H9 (cell line): ENCODE measurements at regions not wholly inside any gene's neighbourhood (a gene's known extent, or its start where the extent isn't known, plus 50 kb on each side); places are given as distances from the start of the nearest gene placed in this dataset.

Experiments used
- DNase-seq: peaks from one replicate; pipeline ENCODE4 v3.0.0-alpha.2; 2017
- H2AFZ ChIP-seq: one replicate; pipeline ENCODE4 v1.6.1; 2013; ENCODE audit warnings: mild to moderate bottlenecking, low read length, control low read depth, moderate library complexity
- H2AK5ac ChIP-seq: 2 replicates; pipeline ENCODE4 v1.6.1; 2013; ENCODE audit warnings: low read length, control low read depth, mixed read lengths; ENCODE audit not compliant: insufficient read length
- H2BK120ac ChIP-seq: one replicate; pipeline ENCODE4 v1.6.1; 2013; ENCODE audit warnings: low read depth, mild to moderate bottlenecking, low read length, control low read depth, inconsistent platforms; ENCODE audit not compliant: poor library complexity, severe bottlenecking
- H2BK12ac ChIP-seq: 2 replicates; pipeline ENCODE4 v1.6.1; 2013; ENCODE audit warnings: low read length, control low read depth, mixed read lengths, low read depth; ENCODE audit not compliant: insufficient read length
- H2BK15ac ChIP-seq: 2 replicates; pipeline ENCODE4 v1.6.1; 2013; ENCODE audit warnings: low read depth, low read length, control low read depth
- H2BK20ac ChIP-seq: one replicate; pipeline ENCODE4 v1.6.1; 2013; ENCODE audit warnings: low read depth, mild to moderate bottlenecking, low read length, control low read depth, inconsistent platforms; ENCODE audit not compliant: poor library complexity, severe bottlenecking
- H2BK5ac ChIP-seq: 2 replicates; pipeline ENCODE4 v1.6.1; 2013; ENCODE audit warnings: low read length, control low read depth, mixed read lengths; ENCODE audit not compliant: insufficient read length
- H3K14ac ChIP-seq: 2 replicates; pipeline ENCODE4 v1.6.1; 2013; ENCODE audit warnings: low read length, control low read depth; ENCODE audit not compliant: insufficient read depth
- H3K18ac ChIP-seq: 2 replicates; pipeline ENCODE4 v1.6.1; 2013; ENCODE audit warnings: low read depth, mild to moderate bottlenecking, mixed read lengths, low read length, control low read depth; ENCODE audit not compliant: insufficient read length
- H3K23ac ChIP-seq: 2 replicates; pipeline ENCODE4 v1.6.1; 2013; ENCODE audit warnings: low read length, control low read depth, mixed read lengths, low read depth; ENCODE audit not compliant: insufficient read length
- H3K23me2 ChIP-seq: 2 replicates; pipeline ENCODE4 v1.6.1; 2013; ENCODE audit warnings: low read depth, mild to moderate bottlenecking, mixed read lengths, low read length, control low read depth; ENCODE audit not compliant: insufficient read length, poor library complexity, severe bottlenecking
- H3K27ac ChIP-seq: 2 replicates; pipeline ENCODE4 v1.5.1; 2013; ENCODE audit warnings: low read length, control low read depth, mixed read lengths, low read depth; ENCODE audit not compliant: insufficient read length
- H3K27me3 ChIP-seq: 2 replicates; pipeline ENCODE4 v1.6.1; 2013; ENCODE audit warnings: low read length, control low read depth, inconsistent platforms; ENCODE audit not compliant: insufficient read depth
- H3K4ac ChIP-seq: 2 replicates; pipeline ENCODE4 v1.6.1; 2013; ENCODE audit warnings: low read depth, mild to moderate bottlenecking, control low read depth, inconsistent platforms, low read length, moderate library complexity
- H3K4me1 ChIP-seq: 2 replicates; pipeline ENCODE4 v1.6.1; 2013; ENCODE audit warnings: low read length, control low read depth, inconsistent platforms; ENCODE audit not compliant: insufficient read depth
- H3K4me2 ChIP-seq: 2 replicates; pipeline ENCODE4 v1.6.1; 2013; ENCODE audit warnings: low read length, control low read depth, mixed read lengths; ENCODE audit not compliant: insufficient read length, insufficient read depth
- H3K56ac ChIP-seq: 2 replicates; pipeline ENCODE4 v1.6.1; 2013; ENCODE audit warnings: low read depth, mild to moderate bottlenecking, mixed read lengths, low read length, control low read depth; ENCODE audit not compliant: insufficient read length
- H3K79me1 ChIP-seq: 2 replicates; pipeline ENCODE4 v1.6.1; 2013; ENCODE audit warnings: low read depth, mild to moderate bottlenecking, moderate library complexity, low read length, control low read depth, inconsistent platforms; ENCODE audit not compliant: insufficient read depth, poor library complexity, severe bottlenecking
- H3K79me2 ChIP-seq: 2 replicates; pipeline ENCODE4 v1.6.1; 2013; ENCODE audit warnings: low read length, control low read depth, inconsistent platforms; ENCODE audit not compliant: insufficient read depth
- H3K9ac ChIP-seq: 2 replicates; pipeline ENCODE4 v1.6.1; 2013; ENCODE audit warnings: low read length, control low read depth, mixed read lengths; ENCODE audit not compliant: insufficient read length; ENCODE audit errors: extremely low read depth
- H3K9me3 ChIP-seq: one replicate; pipeline ENCODE4 v1.6.1; 2013; ENCODE audit warnings: low read depth, low read length, inconsistent platforms; ENCODE audit not compliant: control insufficient read depth
- H3T11ph ChIP-seq: one replicate; pipeline ENCODE4 v1.6.1; 2013; ENCODE audit warnings: mild to moderate bottlenecking, low read length, control low read depth, inconsistent platforms
- H4K20me1 ChIP-seq: one replicate; pipeline ENCODE4 v1.6.1; 2013; ENCODE audit not compliant: control insufficient read depth, insufficient read length, insufficient read depth
- H4K5ac ChIP-seq: 2 replicates; pipeline ENCODE4 v1.6.1; 2013; ENCODE audit warnings: low read depth, mild to moderate bottlenecking, mixed read lengths, low read length, control low read depth; ENCODE audit not compliant: insufficient read length
- H4K8ac ChIP-seq: replicated peaks from 2 replicates; pipeline ENCODE4 v1.6.1; 2013; ENCODE audit warnings: low read length, control low read depth, mixed read lengths, low read depth; ENCODE audit not compliant: insufficient read length
- H4K91ac ChIP-seq: 2 replicates; pipeline ENCODE4 v1.6.1; 2013; ENCODE audit warnings: low read depth, mild to moderate bottlenecking, moderate library complexity, mixed read lengths, low read length, control low read depth; ENCODE audit not compliant: insufficient read length
- H3K27ac Mint-ChIP-seq, 3 experiments: 2 replicates in 2 of 3; 3 replicates in 1 of 3; pipeline ENCODE4 v1.8.0; 2020 to 2021; ENCODE audit warnings: mixed read lengths in 3 of 3, mild to moderate bottlenecking in 1 of 3, moderate library complexity in 1 of 3
- H3K27me3 Mint-ChIP-seq: 2 replicates; pipeline ENCODE4 v1.8.0; 2021; ENCODE audit warnings: low read depth, mild to moderate bottlenecking, moderate library complexity, mixed read lengths
- H3K36me3 Mint-ChIP-seq, 3 experiments: 2 replicates in 2 of 3; 3 replicates in 1 of 3; pipeline ENCODE4 v1.8.0; 2020 to 2021; ENCODE audit warnings: low read depth in 3 of 3, mixed read lengths in 3 of 3; ENCODE audit not compliant: insufficient read depth in 1 of 3
- H3K4me1 Mint-ChIP-seq, 2 experiments: 2 replicates each; pipeline ENCODE4 v1.8.0; 2020; ENCODE audit warnings: mixed read lengths in 2 of 2
- H3K4me3 Mint-ChIP-seq, 2 experiments: 2 replicates in 1 of 2; 3 replicates in 1 of 2; pipeline ENCODE4 v1.8.0; 2020 to 2021; ENCODE audit warnings: mild to moderate bottlenecking in 2 of 2, mixed read lengths in 2 of 2, moderate library complexity in 1 of 2
- H3K9me3 Mint-ChIP-seq, 2 experiments: 2 replicates in 1 of 2; 3 replicates in 1 of 2; pipeline ENCODE4 v1.8.0; 2020; ENCODE audit warnings: mild to moderate bottlenecking in 2 of 2, mixed read lengths in 2 of 2, moderate library complexity in 1 of 2
- WGBS: extraction: QIAGEN DNeasy Blood & Tissue Kit; methylation state at CpG from one replicate; pipeline ENCODE4 v1.1.7; 2013; ENCODE audit warnings: missing lambda C conversion rate, low lambda C conversion rate, mixed read lengths; ENCODE audit not compliant: insufficient read length; ENCODE audit errors: extremely low coverage; 5-methylcytosine and 5-hydroxymethylcytosine counted together
- TF ChIP-seq, protein P1 (sequence below): fragments of 200-600 bp; sonication (generic); conservative IDR thresholded peaks from 3 replicates; pipeline ENCODE4 v1.8.0; 2021; ENCODE audit warnings: antibody characterized with exemption, mild to moderate bottlenecking

DNA sequence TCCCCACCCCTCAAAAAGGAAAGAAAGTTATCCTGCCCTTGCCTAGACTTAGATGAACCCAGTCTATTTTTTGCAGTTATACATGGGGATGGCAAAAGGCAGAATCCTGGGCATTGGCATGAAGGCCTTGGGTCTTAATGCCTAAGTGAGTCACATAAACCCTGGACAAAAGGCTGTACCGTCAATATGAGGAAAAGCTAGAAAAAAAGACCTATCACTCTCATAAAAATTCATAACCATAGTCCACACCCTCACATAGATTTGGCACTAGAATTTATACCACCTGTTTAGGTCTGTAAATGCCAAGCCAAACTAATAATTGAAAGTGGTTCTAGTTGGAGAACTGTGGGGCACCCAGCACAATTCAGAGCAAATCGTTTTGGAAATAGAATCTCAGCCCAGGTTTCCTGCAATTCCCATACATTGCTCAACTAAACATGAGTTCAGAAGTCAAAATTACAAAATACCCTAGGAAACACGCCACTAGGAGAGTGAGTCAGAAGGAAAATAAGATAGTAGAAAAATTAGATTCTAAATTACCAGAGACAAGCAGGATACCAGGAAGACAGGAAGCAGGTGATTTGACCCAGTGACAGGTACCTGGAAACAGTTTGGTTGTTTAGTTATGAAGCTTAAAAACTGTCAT is 70.4 kb upstream of the FUCA2 start:
- no peak overlapping the region for H2AFZ ChIP-seq
- H2BK120ac ChIP-seq = no peak overlapping the region
- H2BK5ac ChIP-seq = no peak overlapping the region
- no peak overlapping the region for H2BK12ac ChIP-seq
- no peaks in the 10 kb centered on the region for H3K4me1 ChIP-seq
- no peaks in the 10 kb centered on the region for H3K79me2 ChIP-seq
- H3K23me2 ChIP-seq = no peaks in the 10 kb centered on the region
- WGBS = no CpG with 5 or more reads among the region's 3 CpGs
- H3K56ac ChIP-seq = no peak overlapping the region
- no peak overlapping the region for H3K9ac ChIP-seq
- H3K79me1 ChIP-seq = no peaks in the 10 kb centered on the region
- no peak overlapping the region for H3K23ac ChIP-seq
- no peak overlapping the region for H4K91ac ChIP-seq
- H4K5ac ChIP-seq = no peak overlapping the region
- no peak overlapping the region for H3K14ac ChIP-seq
- H3K27me3 ChIP-seq = no peaks in the 10 kb centered on the region
- no peak overlapping the region for H3K4me2 ChIP-seq
- H3K27ac Mint-ChIP-seq = no peak overlapping the region
- no peak overlapping the region for H4K8ac ChIP-seq
- peaks cover 12% of the 10 kb centered on the region in 2 experiments for H3K4me1 Mint-ChIP-seq
- H3K18ac ChIP-seq = no peak overlapping the region
- no peak overlapping the region for H3K4ac ChIP-seq
- no peak for DNase-seq
- H3T11ph ChIP-seq = no peak overlapping the region
- no peaks in the 10 kb centered on the region for H3K27me3 Mint-ChIP-seq
- H2AK5ac ChIP-seq = no peak overlapping the region
- no peak overlapping the region for H3K4me3 Mint-ChIP-seq
- H3K27ac ChIP-seq = no peak overlapping the region
- H3K9me3 ChIP-seq = no peaks in the 10 kb centered on the region
- no peaks in the 10 kb centered on the region for H4K20me1 ChIP-seq
- no peak overlapping the region for H2BK15ac ChIP-seq
- peaks cover 0 to 3% of the 10 kb centered on the region in 2 experiments; a peak in 1 of 5 replicates for H3K9me3 Mint-ChIP-seq
- H2BK20ac ChIP-seq = no peak overlapping the region
- TF ChIP-seq, protein P1, sequence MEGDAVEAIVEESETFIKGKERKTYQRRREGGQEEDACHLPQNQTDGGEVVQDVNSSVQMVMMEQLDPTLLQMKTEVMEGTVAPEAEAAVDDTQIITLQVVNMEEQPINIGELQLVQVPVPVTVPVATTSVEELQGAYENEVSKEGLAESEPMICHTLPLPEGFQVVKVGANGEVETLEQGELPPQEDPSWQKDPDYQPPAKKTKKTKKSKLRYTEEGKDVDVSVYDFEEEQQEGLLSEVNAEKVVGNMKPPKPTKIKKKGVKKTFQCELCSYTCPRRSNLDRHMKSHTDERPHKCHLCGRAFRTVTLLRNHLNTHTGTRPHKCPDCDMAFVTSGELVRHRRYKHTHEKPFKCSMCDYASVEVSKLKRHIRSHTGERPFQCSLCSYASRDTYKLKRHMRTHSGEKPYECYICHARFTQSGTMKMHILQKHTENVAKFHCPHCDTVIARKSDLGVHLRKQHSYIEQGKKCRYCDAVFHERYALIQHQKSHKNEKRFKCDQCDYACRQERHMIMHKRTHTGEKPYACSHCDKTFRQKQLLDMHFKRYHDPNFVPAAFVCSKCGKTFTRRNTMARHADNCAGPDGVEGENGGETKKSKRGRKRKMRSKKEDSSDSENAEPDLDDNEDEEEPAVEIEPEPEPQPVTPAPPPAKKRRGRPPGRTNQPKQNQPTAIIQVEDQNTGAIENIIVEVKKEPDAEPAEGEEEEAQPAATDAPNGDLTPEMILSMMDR = no peak
- no peaks in the 10 kb centered on the region for H3K36me3 Mint-ChIP-seq
